SK-N-SH (cell line): ENCODE measurements at regions not wholly inside any gene's neighbourhood (a gene's known extent, or its start where the extent isn't known, plus 50 kb on each side); places are given as distances from the start of the nearest gene placed in this dataset.

Experiments
- CTCF ChIA-PET: fragments of 300-600, 350-600 bp; formaldehyde crosslinking; extraction: SDS; loops from one replicate; lab custom pipeline; 2021; lab: Yijun Ruan, JAX
- POLR2A ChIA-PET: fragments of 350-600 bp; sonication (Branson Sonifier 250); formaldehyde crosslinking; extraction: SDS; loops from one replicate; lab custom pipeline; 2020; ENCODE audit warnings: antibody characterized with exemption, inconsistent platforms; lab: Yijun Ruan, JAX
- DNase-seq: peaks from one replicate; pipeline ENCODE4 v3.0.0; 2012
- H2AFZ ChIP-seq: fragments of 200-600 bp; sonication (generic); 2 replicates; pipeline ENCODE4 v1.8.1; 2016; ENCODE audit warnings: antibody characterized with exemption, mild to moderate bottlenecking, low read depth
- H3F3A ChIP-seq: fragments of 200-600 bp; sonication (generic); replicated peaks from 2 replicates; pipeline ENCODE3; 2016; ENCODE audit warnings: antibody characterized with exemption, mild to moderate bottlenecking; ENCODE audit not compliant: insufficient read depth
- H3K27ac ChIP-seq, 2 experiments: fragments of 200-500 bp in 1 of 2; fragments of 200-600 bp in 1 of 2; sonication (Bioruptor generic) in 1 of 2; sonication (generic), shearing (Covaris generic) in 1 of 2; 2 replicates each; pipeline versions ENCODE4 v1.5.1 to v1.6.1; 2014 to 2016; ENCODE audit warnings: low read depth in 2 of 2, inconsistent platforms in 1 of 2, low read length in 1 of 2, mild to moderate bottlenecking in 1 of 2, mixed read lengths in 1 of 2
- H3K27me3 ChIP-seq: fragments of 200-600 bp; sonication (generic), shearing (Covaris generic); 2 replicates; pipeline ENCODE4 v1.6.1; 2016; ENCODE audit warnings: mixed run types; ENCODE audit not compliant: insufficient read depth
- H3K36me3 ChIP-seq, 2 experiments: fragments of 200-500 bp in 1 of 2; fragments of 200-600 bp in 1 of 2; sonication (Bioruptor generic) in 1 of 2; sonication (generic) in 1 of 2; replicated peaks in 1 of 2; 2 replicates each; pipeline versions ENCODE3 to v1.5.1; 2014 to 2016; ENCODE audit warnings: low read length in 1 of 2, mild to moderate bottlenecking in 1 of 2; ENCODE audit not compliant: insufficient read depth in 2 of 2, control insufficient read depth in 1 of 2
- H3K4me1 ChIP-seq, 2 experiments: fragments of 200-500 bp in 1 of 2; fragments of 200-600 bp in 1 of 2; sonication (Bioruptor generic) in 1 of 2; sonication (generic), shearing (Covaris generic) in 1 of 2; 2 replicates each; pipeline versions ENCODE4 v1.5.1 to v1.6.1; 2014 to 2016; ENCODE audit warnings: low read depth in 1 of 2, low read length in 1 of 2, mixed run types in 1 of 2; ENCODE audit not compliant: insufficient read depth in 2 of 2, control insufficient read depth in 1 of 2
- H3K4me2 ChIP-seq: fragments of 200-600 bp; sonication (generic), shearing (Covaris generic); 2 replicates; pipeline ENCODE4 v1.6.1; 2017; ENCODE audit warnings: mixed run types
- H3K4me3 ChIP-seq, 2 experiments: fragments of 200-500 bp in 1 of 2; fragments of 200-600 bp in 1 of 2; sonication (Bioruptor generic) in 1 of 2; sonication (generic), shearing (Covaris generic) in 1 of 2; 2 replicates each; pipeline versions ENCODE4 v1.5.1 to v1.8.1; 2014 to 2016; ENCODE audit warnings: low read depth in 2 of 2, inconsistent platforms in 1 of 2, low read length in 1 of 2, mild to moderate bottlenecking in 1 of 2, mixed read lengths in 1 of 2, moderate library complexity in 1 of 2
- H3K79me2 ChIP-seq: fragments of 200-600 bp; sonication (generic); 2 replicates; pipeline ENCODE4 v1.8.1; 2017; ENCODE audit warnings: mild to moderate bottlenecking; ENCODE audit not compliant: insufficient read depth
- H3K9ac ChIP-seq: fragments of 200-600 bp; sonication (generic); 2 replicates; pipeline ENCODE4 v1.6.1; 2017; ENCODE audit warnings: mixed run types
- H3K9me2 ChIP-seq: fragments of 200-600 bp; sonication (generic); 2 replicates; pipeline ENCODE4 v1.6.1; 2017; ENCODE audit warnings: mixed run types
- H3K9me3 ChIP-seq: fragments of 200-600 bp; sonication (generic); 2 replicates; pipeline ENCODE4 v1.6.1; 2017; ENCODE audit warnings: mixed run types, mild to moderate bottlenecking, moderate library complexity
- H4K20me1 ChIP-seq: fragments of 200-600 bp; sonication (generic); 2 replicates; pipeline ENCODE4 v1.6.1; 2017; ENCODE audit warnings: mild to moderate bottlenecking, mixed run types; ENCODE audit not compliant: insufficient read depth
- EZH2phosphoT487 ChIP-seq: fragments of 200-600 bp; sonication (generic); IDR thresholded peaks from 2 replicates; pipeline ENCODE4 v1.6.1; 2017; ENCODE audit warnings: low read depth, mixed run types, mild to moderate bottlenecking, antibody characterized with exemption, moderate library complexity, borderline replicate concordance
- FOXJ3 ChIP-seq: sonication (generic); formaldehyde crosslinking; IDR thresholded peaks from 2 replicates; pipeline ENCODE4 v1.5.1; 2020; ENCODE audit warnings: mild to moderate bottlenecking, missing genetic modification reagents
- FOXM1 ChIP-seq: IDR thresholded peaks from 2 replicates; pipeline ENCODE4 v1.4.0; 2012; ENCODE audit warnings: low read depth, mild to moderate bottlenecking
- GABPA ChIP-seq: IDR thresholded peaks from 2 replicates; pipeline ENCODE4 v1.4.0; 2012; ENCODE audit warnings: low read depth, mild to moderate bottlenecking
- GATA2 ChIP-seq: sonication (generic); formaldehyde crosslinking; IDR thresholded peaks from 2 replicates; pipeline ENCODE4 v1.5.0; 2020; ENCODE audit warnings: mild to moderate bottlenecking, missing genetic modification reagents
- JUND ChIP-seq: IDR thresholded peaks from 2 replicates; pipeline ENCODE4 v1.4.0; 2012
- MXI1 ChIP-seq: IDR thresholded peaks from 2 replicates; pipeline ENCODE4 v1.6.1; 2012; ENCODE audit warnings: mild to moderate bottlenecking, low read depth, low read length, improper control_type of control experiment
- NFIC ChIP-seq: IDR thresholded peaks from 2 replicates; pipeline ENCODE4 v1.4.0; 2012; ENCODE audit warnings: borderline replicate concordance
- NRF1 ChIP-seq: IDR thresholded peaks from 2 replicates; pipeline ENCODE4 v1.6.1; 2012; ENCODE audit warnings: low read depth, mild to moderate bottlenecking, low read length
- POLR2AphosphoS5 ChIP-seq: IDR thresholded peaks from 2 replicates; pipeline ENCODE4 v1.6.1; 2012; ENCODE audit warnings: low read depth, low read length
- RAD21 ChIP-seq: IDR thresholded peaks from 2 replicates; pipeline ENCODE4 v1.6.1; 2012; ENCODE audit warnings: mild to moderate bottlenecking, low read length
- RFX5 ChIP-seq: IDR thresholded peaks from 2 replicates; pipeline ENCODE4 v1.6.1; 2012; ENCODE audit warnings: mild to moderate bottlenecking, improper control_type of control experiment, low read length
- RXRA ChIP-seq: IDR thresholded peaks from 2 replicates; pipeline ENCODE4 v1.4.0; 2012; ENCODE audit warnings: low read depth, mild to moderate bottlenecking, borderline replicate concordance
- SMC3 ChIP-seq: IDR thresholded peaks from 2 replicates; pipeline ENCODE4 v1.6.1; 2012; ENCODE audit warnings: low read depth, low read length, improper control_type of control experiment
- TCF12 ChIP-seq: IDR thresholded peaks from 2 replicates; pipeline ENCODE4 v1.4.0; 2012
- TEAD4 ChIP-seq: IDR thresholded peaks from 2 replicates; pipeline ENCODE4 v1.4.0; 2012; ENCODE audit warnings: mild to moderate bottlenecking, borderline replicate concordance; ENCODE audit not compliant: insufficient read depth
- WGBS: methylation state at CpG from one replicate; pipeline ENCODE4 v1.1.6; 2017; ENCODE audit warnings: low lambda C conversion rate; 5-methylcytosine and 5-hydroxymethylcytosine counted together
- TF ChIP-seq, protein P1 (sequence below): IDR thresholded peaks from 2 replicates; pipeline ENCODE4; 2012
- TF ChIP-seq, protein P2 (sequence below): IDR thresholded peaks from 2 replicates; pipeline ENCODE4 v1.4.0; 2012; ENCODE audit warnings: low read depth, borderline replicate concordance
- TF ChIP-seq, protein P3 (sequence below): fragments of 150-350 bp; IDR thresholded peaks from 2 replicates; pipeline ENCODE4 v1.6.1; 2016; ENCODE audit warnings: mild to moderate bottlenecking, low read depth, low read length
- TF ChIP-seq, protein P4 (sequence below): fragments of 150-350 bp; IDR thresholded peaks from 2 replicates; pipeline ENCODE4 v1.6.1; 2017; ENCODE audit warnings: antibody characterized with exemption, low read length, low read depth, borderline replicate concordance

DNA sequence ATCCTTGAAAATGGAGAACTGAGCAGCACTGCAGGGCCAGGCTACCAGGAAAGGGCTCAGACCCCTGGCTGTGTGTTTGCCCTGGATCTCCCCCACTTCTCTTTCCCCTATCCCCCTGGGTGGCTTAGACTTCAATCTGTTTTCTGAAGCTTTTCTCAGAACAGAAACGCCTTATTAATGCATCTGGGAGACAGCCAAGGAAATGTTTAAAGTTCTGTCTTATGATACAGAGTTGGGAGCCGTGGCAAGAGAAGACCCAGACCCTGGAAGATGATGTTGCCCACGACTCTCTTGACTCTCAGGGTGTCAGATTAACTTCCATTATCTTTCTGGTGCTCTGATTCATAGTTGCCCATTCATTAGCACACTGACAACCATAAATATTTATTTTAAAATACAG lies 107.1 kb downstream of the EBLN1 start:
- H3K9ac ChIP-seq: no peak overlapping the region

DNA sequence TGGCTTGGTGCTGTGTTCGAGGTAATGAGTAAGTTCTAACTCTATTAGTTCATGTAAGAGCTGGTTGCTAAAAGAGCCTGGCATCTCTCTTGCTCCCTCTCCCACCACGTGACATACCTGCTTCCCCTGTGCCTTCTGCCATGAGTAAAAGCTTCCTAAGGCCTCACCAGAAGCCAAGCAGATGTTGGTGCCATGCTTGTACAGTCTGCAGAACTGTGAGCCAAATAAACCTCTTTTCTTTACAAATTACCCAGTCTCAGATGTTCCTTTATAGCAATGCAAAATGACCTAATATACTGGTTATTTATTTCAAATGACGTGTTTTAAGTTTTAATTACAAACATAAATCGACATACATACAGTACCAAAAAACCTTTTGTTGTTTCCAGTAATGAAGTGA lies 101.7 kb upstream of the DNAJC1 start:
- CTCF ChIA-PET: interaction anchor here (1.1 kb wide), 1 partner anchor 17 kb away, joined by 3 read pairs; no protein-coding TSS in a partner anchor

More for the DNA sequence above, 107.1 kb downstream of the EBLN1 start:
- H3K27ac ChIP-seq: no peak overlapping the region
- WGBS: 7% methylated on average over 3 of the region's 3 CpGs
- no peak for TF ChIP-seq RAD21
- TF ChIP-seq, protein P1, sequence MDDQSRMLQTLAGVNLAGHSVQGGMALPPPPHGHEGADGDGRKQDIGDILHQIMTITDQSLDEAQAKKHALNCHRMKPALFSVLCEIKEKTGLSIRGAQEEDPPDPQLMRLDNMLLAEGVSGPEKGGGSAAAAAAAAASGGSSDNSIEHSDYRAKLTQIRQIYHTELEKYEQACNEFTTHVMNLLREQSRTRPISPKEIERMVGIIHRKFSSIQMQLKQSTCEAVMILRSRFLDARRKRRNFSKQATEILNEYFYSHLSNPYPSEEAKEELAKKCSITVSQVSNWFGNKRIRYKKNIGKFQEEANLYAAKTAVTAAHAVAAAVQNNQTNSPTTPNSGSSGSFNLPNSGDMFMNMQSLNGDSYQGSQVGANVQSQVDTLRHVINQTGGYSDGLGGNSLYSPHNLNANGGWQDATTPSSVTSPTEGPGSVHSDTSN: no peak
- no peak for TF ChIP-seq JUND
- no peak for TF ChIP-seq RXRA
- no peak for TF ChIP-seq NFIC
- TF ChIP-seq, protein P2, sequence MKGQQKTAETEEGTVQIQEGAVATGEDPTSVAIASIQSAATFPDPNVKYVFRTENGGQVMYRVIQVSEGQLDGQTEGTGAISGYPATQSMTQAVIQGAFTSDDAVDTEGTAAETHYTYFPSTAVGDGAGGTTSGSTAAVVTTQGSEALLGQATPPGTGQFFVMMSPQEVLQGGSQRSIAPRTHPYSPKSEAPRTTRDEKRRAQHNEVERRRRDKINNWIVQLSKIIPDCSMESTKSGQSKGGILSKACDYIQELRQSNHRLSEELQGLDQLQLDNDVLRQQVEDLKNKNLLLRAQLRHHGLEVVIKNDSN: no peak
- TF ChIP-seq POLR2AphosphoS5: no peak
- TF ChIP-seq SMC3: no peak
- no peak for TF ChIP-seq GABPA
- TF ChIP-seq FOXJ3 (CRISPR knock-in tag): no peak
- no peak for TF ChIP-seq NRF1
- TF ChIP-seq EZH2phosphoT487: no peak
- TF ChIP-seq TEAD4: no peak
- TF ChIP-seq, protein P3, sequence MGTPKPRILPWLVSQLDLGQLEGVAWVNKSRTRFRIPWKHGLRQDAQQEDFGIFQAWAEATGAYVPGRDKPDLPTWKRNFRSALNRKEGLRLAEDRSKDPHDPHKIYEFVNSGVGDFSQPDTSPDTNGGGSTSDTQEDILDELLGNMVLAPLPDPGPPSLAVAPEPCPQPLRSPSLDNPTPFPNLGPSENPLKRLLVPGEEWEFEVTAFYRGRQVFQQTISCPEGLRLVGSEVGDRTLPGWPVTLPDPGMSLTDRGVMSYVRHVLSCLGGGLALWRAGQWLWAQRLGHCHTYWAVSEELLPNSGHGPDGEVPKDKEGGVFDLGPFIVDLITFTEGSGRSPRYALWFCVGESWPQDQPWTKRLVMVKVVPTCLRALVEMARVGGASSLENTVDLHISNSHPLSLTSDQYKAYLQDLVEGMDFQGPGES: no peak
- TF ChIP-seq, all 33 proteins: peak for 0
- Histone ChIP-seq H4K20me1 (no peaks in the 10 kb centered on the region), H2AFZ (no peak overlapping the region), H3K79me2 (no peaks in the 10 kb centered on the region), H3F3A (no peaks in the 10 kb centered on the region), H3K4me1 (no peaks in the 10 kb centered on the region), H3K4me2 (no peak overlapping the region), H3K9me3 (no peaks in the 10 kb centered on the region), H3K9me2 (no peaks in the 10 kb centered on the region), H3K27me3 (no peaks in the 10 kb centered on the region), H3K4me3 (no peak overlapping the region), H3K36me3 (no peaks in the 10 kb centered on the region)
- ChIA-PET POLR2A (no interaction called here), CTCF (interaction anchor here (0.6 to 1.1 kb wide), 2 partner anchors 28 to 877 kb away, joined by 3 read pairs; no protein-coding TSS in a partner anchor)
- no peak for DNase-seq

More for the DNA sequence above, 101.7 kb upstream of the DNAJC1 start:
- H3K4me3 ChIP-seq: no peak overlapping the region
- H3K79me2 ChIP-seq: no peaks in the 10 kb centered on the region
- no peak for DNase-seq
- POLR2A ChIA-PET: no interaction called here
- H3K36me3 ChIP-seq: no peaks in the 10 kb centered on the region
- 12% methylated on average over 4 of the region's 4 CpGs for WGBS
- no peaks in the 10 kb centered on the region for H3K4me1 ChIP-seq
- no peak overlapping the region for H2AFZ ChIP-seq
- no peaks in the 10 kb centered on the region for H3F3A ChIP-seq
- H4K20me1 ChIP-seq: no peaks in the 10 kb centered on the region
- H3K4me2 ChIP-seq: no peak overlapping the region
- TF ChIP-seq RFX5 (no peak), GATA2 (no peak), MXI1 (no peak), RXRA (no peak), TCF12 (no peak), FOXM1 (no peak)
- TF ChIP-seq, protein P4, sequence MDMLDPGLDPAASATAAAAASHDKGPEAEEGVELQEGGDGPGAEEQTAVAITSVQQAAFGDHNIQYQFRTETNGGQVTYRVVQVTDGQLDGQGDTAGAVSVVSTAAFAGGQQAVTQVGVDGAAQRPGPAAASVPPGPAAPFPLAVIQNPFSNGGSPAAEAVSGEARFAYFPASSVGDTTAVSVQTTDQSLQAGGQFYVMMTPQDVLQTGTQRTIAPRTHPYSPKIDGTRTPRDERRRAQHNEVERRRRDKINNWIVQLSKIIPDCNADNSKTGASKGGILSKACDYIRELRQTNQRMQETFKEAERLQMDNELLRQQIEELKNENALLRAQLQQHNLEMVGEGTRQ: no peak
- TF ChIP-seq, all 33 proteins: peak for 0
- Histone ChIP-seq H3K27me3 (no peaks in the 10 kb centered on the region), H3K9me3 (no peaks in the 10 kb centered on the region), H3K27ac (no peak overlapping the region), H3K9me2 (no peaks in the 10 kb centered on the region), H3K9ac (no peak overlapping the region)
